GM18868 (cell line): ENCODE measurements at regions not wholly inside any gene's neighbourhood (a gene's known extent, or its start where the extent isn't known, plus 50 kb on each side); places are given as distances from the start of the nearest gene placed in this dataset.
"Not testable (repeated sequence)": the region's sequence is repeated elsewhere in the genome, so short reads cannot be mapped to it uniquely, and the experiment has no call there.

Experiments
- ATAC-seq: cut with Tn5 transposase; IDR thresholded peaks from one replicate; pipeline ENCODE4 v1.9.1; 2021; ENCODE audit warnings: mild to moderate bottlenecking, moderate library complexity; ENCODE audit not compliant: unreplicated experiment

GRCh38 chr9:78383130-78383529 lies 86.2 kb downstream of the PSAT1 start:
- no peak for ATAC-seq

GRCh38 chr9:78386348-78386747 lies 89.4 kb downstream of the PSAT1 start:
- ATAC-seq: no peak

DNA sequence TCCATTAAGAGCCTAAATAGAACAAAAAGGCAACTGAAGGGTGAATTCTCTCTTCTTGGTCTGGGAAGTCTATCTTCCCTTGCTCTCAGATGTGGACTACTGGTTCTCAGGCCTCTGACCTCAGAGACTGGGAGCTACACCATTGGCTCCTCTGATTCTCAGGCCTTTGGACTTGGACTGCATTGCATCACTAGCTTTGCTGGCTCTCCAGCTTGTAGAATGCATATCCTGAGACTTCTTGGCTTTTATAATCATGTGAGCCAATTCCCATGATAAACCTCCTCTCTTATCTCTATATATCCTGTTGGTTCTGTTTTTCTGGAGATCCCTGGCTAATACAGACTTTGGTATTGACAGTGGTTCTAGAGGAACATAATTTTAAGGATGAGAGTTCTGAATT lies 89.8 kb downstream of the PSAT1 start:
- no peak for ATAC-seq

- ATAC-seq: no peak
Observed at GRCh38 chr9:78393340-78393739, 96.4 kb downstream of the PSAT1 start.

DNA sequence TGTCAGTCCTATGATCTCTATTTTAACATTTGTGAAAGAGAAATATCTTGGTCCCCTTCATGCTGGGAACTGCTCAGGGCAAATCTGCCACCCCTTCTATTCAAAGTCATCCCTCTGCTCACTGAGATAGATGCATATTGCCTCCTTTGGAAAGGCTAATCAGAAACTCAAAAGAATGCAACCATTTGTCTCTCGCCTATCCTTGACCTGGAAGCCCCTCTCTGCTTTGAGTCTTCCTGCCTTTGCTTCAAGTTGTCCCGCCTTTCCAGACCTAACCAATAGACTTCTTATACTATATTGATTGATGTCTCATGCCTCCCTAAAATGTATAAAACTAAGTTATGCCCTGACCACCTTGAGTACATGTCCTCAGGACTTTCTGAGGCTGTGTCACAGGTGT lies 97.0 kb downstream of the PSAT1 start:
- ATAC-seq: no peak

DNA sequence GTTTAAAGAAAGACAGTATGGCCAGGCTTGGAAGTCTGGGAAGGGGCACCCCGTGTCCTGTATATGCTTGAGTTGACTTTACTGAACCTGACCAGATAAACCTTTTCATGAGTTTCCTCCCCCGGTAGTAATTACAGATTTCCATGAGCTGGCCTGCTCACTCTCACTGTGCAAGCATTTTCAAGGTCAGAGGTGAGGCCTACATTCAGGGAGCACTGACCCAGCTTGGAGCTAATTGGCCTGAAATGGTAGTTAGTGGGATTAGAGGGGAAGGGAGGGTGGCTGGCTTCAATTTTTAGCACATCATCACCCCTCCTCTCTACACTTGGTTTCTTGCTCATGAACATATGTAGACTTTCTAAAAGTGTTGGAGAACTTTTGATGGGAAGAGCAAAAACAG lies 99.2 kb downstream of the PSAT1 start:
- no peak for ATAC-seq

DNA sequence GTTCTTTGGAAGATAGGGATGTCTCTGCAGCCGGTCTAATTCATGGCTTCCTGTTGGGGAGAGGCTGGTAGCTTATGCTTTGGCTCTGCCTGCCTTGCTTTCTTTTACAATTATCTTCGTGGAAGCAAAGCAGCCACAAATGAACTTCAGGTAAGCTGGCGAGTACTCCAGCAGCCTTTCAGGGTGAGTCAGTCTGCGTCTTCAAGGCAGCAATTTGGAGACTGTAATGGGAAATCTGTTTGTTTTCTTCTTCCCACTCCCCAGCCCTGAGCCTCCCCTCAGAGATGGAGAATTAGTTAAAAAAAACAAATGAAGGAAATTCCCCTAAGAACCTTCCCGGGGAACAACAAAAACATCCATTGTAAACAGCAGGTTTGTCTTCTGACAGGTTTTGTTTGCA lies 100.1 kb downstream of the PSAT1 start:
- no peak for ATAC-seq

GRCh38 chr9:78397454-78397853 lies 100.5 kb downstream of the PSAT1 start:
- no peak for ATAC-seq

DNA sequence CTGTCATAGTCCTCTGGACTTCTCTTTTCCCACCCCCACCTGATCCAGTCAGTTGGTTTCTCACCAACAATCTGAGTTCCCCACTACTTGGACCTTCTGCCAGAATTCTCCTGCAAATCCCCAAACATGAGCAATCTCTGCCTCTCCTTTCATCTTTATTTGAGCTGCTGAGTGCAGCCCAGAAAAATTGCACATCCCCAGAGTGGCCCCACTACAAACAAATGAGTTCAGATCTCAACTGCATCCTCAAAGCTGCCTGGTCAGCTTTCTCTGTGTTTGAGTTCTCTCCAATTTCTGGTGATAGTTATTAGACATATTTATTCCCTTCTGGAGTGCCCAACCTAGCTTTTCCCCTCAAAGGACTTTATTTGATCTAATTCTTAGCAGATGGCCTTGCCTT lies 102.2 kb downstream of the PSAT1 start:
- no peak for ATAC-seq

DNA sequence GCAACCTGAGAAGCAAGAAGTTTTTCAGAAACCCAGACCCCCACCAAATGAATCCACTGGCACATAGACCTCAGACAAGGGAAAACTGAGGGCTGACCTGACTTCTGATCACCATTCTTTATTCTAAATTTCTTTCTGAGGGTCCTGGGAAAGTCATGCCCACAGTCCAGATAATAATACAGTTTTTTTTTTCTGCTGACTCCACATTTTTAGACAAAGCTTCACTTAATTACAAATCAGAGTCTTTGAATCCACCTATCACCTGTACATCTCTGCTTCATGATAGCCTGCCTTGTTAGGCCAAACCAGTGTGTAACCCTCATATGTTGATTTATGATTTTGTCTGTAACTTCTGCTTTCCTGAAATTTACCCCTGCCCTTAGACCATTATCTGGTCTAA lies 103.6 kb downstream of the PSAT1 start:
- ATAC-seq: no peak

GRCh38 chr9:78405461-78405860 lies 108.5 kb downstream of the PSAT1 start:
- no peak for ATAC-seq

- ATAC-seq: no peak
Observed at GRCh38 chr9:78406146-78406545, 109.2 kb downstream of the PSAT1 start.

- no peak for ATAC-seq
Observed at GRCh38 chr9:78406933-78407332, 110.0 kb downstream of the PSAT1 start.

DNA sequence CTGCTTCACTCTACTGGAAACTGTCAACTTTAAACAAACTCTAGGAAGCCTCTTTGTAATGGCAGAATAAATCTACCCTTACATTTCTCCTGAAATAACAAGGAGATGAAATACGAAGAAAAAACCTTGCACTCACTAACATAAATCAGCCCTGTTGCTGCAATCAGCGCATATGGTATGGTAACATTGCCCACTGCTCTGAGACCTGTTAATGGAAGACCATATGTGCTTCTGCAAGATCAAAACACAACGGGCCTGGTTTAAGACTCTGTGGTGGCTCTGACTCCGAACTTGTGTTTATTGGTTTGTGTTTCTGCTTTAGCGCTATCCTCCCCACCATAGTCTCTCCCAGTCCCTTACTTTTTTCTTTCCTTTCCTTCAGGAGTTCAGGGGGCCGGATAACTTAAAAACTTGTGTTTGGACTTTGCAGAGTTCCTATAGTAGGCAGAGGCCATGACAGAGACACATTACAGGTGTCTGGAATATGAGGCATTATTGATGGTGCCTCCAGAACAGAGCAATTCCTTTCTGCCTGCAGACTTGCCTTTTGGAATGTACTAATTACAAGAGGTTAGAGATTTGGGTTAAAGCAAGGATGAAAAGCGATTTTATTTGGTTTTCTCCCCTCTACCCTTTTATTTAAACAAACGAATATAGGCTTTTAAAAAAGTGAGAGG lies 110.8 kb downstream of the PSAT1 start:
- ATAC-seq: no peak

- no peak for ATAC-seq
Observed at GRCh38 chr9:78408388-78408787, 111.5 kb downstream of the PSAT1 start.

GRCh38 chr9:78409928-78410510 lies 113.1 kb downstream of the PSAT1 start:
- ATAC-seq: not testable (repeated sequence)

DNA sequence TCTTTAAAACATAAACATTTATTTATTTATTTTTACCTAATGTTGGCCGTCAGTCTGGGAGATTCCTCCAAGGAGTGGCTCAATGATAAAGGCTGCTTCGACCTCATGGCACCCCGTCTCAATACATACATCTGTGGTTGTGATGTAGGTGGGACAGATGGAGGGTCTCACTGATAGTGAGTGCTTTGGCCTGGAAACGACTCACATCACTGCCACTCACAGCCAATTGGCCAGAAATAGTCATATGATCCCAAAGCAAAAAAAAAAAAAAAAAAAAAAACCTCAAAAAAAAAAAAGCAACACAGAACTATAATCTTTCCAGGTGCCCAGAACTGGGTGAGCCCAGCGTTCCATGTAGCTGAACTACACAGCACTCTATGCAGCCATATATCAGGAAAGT lies 125.4 kb downstream of the PSAT1 start:
- ATAC-seq: no peak

GRCh38 chr9:78424299-78424698 lies 127.4 kb downstream of the PSAT1 start:
- ATAC-seq: no peak

DNA sequence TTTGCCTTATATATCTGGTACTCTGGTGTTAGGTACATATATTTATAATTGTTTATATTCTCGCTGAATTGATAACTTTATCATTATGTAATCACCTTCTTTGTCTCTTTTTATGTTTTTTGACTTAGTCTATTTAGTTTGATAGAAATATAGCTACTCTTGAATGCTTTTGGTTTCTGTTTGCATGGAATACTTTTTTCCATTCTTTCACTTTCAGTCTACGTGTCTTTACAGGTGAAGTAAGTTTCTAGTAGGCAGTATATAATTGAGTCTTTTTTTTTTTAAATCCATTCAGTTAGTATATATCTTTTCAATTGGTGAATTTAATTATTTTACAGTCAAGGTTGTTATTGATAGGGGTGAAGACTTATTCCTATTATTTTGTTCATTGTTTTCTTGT lies 131.7 kb downstream of the PSAT1 start:
- no peak for ATAC-seq

DNA sequence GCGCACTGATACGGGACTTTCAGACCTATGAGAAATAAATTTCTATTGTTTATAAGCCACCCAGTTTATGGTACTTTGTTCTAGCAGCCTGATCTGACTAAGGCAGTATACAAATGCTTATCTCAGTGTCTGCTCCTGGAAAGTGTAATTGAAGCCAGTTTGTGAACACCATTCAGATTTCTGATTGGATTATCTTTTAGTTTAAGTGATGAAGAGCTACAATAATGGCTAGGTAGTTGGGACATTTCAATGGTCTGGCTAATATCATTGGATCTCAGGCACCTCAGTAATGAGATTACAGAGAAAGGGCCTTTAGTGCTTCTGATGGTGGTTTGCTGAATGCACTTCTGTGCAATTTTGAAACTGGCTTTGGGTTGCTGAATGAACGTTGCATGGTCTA lies 133.5 kb downstream of the PSAT1 start:
- no peak for ATAC-seq

GRCh38 chr9:78431039-78431438 lies 134.1 kb downstream of the PSAT1 start:
- ATAC-seq: not testable (repeated sequence)

- ATAC-seq: no peak
Observed at GRCh38 chr9:78436873-78437272, 139.9 kb downstream of the PSAT1 start.

GRCh38 chr9:78437296-78437695 lies 140.4 kb downstream of the PSAT1 start:
- no peak for ATAC-seq
